DND-41 (cell line): ENCODE measurements at regions not wholly inside any gene's neighbourhood (a gene's known extent, or its start where the extent isn't known, plus 50 kb on each side); places are given as distances from the start of the nearest gene placed in this dataset.

ENCODE experiments used
- EZH2 ChIP-seq: IDR thresholded peaks from 3 replicates; pipeline ENCODE4 v1.6.1; 2012; ENCODE audit warnings: borderline replicate concordance, low read depth, mild to moderate bottlenecking, moderate library complexity, low read length, inconsistent platforms; ENCODE audit not compliant: severe bottlenecking
- TF ChIP-seq, protein P1 (sequence below): IDR thresholded peaks from 2 replicates; pipeline ENCODE4 v1.5.1; 2012; ENCODE audit warnings: borderline replicate concordance, low read length, moderate library complexity, mild to moderate bottlenecking; ENCODE audit not compliant: poor library complexity, severe bottlenecking; ENCODE audit errors: extremely low read depth

DNA sequence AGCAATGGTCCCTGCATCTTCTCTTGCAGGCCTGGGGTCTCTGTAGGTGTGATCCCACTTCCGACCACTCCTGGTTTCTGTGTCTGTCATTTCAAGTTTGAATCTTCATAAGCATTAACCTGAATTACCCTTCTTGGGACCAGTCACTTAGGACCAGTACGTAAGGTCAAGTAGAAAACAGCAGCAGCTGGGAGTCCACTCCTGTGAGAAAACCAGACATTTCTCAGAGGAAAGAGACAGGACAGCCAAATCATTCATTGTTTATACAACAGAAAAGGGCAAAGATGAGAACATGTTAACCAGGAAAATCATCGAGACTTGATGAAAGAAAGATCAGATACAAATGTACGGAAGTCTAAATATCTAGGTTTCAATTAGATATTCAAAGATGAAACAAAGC is 163.0 kb downstream of the MREG start:
- TF ChIP-seq, protein P1, sequence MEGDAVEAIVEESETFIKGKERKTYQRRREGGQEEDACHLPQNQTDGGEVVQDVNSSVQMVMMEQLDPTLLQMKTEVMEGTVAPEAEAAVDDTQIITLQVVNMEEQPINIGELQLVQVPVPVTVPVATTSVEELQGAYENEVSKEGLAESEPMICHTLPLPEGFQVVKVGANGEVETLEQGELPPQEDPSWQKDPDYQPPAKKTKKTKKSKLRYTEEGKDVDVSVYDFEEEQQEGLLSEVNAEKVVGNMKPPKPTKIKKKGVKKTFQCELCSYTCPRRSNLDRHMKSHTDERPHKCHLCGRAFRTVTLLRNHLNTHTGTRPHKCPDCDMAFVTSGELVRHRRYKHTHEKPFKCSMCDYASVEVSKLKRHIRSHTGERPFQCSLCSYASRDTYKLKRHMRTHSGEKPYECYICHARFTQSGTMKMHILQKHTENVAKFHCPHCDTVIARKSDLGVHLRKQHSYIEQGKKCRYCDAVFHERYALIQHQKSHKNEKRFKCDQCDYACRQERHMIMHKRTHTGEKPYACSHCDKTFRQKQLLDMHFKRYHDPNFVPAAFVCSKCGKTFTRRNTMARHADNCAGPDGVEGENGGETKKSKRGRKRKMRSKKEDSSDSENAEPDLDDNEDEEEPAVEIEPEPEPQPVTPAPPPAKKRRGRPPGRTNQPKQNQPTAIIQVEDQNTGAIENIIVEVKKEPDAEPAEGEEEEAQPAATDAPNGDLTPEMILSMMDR, result no peak
- no peak for TF ChIP-seq EZH2
